ENCODE measurements at regions not wholly inside any gene's neighbourhood (a gene's known extent, or its start where the extent isn't known, plus 50 kb on each side); places are given as distances from the start of the nearest gene placed in this dataset.
"Not testable (repeated sequence)": the region's sequence is repeated elsewhere in the genome, so short reads cannot be mapped to it uniquely, and the experiment has no call there.

DNA sequence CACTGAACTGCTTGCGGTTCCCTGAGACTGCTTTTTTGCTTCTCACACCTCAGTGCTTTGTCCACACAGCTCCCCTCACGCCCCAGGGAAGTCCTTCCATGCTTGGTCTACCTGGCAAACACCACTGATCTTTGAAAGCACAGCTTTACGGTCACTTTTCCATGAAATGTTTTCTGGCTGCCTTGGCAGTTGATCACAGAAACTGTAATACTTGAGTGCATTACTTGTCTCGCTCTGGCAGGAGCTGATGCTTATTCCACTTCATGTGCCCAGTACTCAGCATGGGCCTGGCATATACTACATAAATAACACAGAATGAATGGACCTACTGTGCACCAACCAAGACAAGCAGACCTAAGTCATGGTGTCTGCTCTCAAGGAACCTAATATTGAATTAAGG, 121.1 kb downstream of the MEX3B start:
- no peaks in the 10 kb centered on the region for H3K36me3 ChIP-seq
- H3K9me3 ChIP-seq: peaks cover 0 to 7% (median 0%) of the 10 kb centered on the region in 4 donors
- H3K27me3 ChIP-seq: no peaks in the 10 kb centered on the region
- no peak for ATAC-seq
- intact Hi-C loops (cut with DNase I): no loop called here
- WGBS (ENCODE audit: insufficient coverage, low coverage, low lambda C conversion rate, missing lambda C conversion rate): 80% methylated on average over 3 of the region's 4 CpGs
- no peaks in the 10 kb centered on the region for H3K4me1 ChIP-seq
- DNase-seq: no peak
- no peak overlapping the region for H3K27ac ChIP-seq
- no peak for TF ChIP-seq POLR2A (IDR thresholded peaks at IDR 0.05)
- TF ChIP-seq, protein P1, sequence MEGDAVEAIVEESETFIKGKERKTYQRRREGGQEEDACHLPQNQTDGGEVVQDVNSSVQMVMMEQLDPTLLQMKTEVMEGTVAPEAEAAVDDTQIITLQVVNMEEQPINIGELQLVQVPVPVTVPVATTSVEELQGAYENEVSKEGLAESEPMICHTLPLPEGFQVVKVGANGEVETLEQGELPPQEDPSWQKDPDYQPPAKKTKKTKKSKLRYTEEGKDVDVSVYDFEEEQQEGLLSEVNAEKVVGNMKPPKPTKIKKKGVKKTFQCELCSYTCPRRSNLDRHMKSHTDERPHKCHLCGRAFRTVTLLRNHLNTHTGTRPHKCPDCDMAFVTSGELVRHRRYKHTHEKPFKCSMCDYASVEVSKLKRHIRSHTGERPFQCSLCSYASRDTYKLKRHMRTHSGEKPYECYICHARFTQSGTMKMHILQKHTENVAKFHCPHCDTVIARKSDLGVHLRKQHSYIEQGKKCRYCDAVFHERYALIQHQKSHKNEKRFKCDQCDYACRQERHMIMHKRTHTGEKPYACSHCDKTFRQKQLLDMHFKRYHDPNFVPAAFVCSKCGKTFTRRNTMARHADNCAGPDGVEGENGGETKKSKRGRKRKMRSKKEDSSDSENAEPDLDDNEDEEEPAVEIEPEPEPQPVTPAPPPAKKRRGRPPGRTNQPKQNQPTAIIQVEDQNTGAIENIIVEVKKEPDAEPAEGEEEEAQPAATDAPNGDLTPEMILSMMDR (IDR thresholded peaks at IDR 0.05): no peak
- H3K4me3 ChIP-seq: no peak overlapping the region

DNA sequence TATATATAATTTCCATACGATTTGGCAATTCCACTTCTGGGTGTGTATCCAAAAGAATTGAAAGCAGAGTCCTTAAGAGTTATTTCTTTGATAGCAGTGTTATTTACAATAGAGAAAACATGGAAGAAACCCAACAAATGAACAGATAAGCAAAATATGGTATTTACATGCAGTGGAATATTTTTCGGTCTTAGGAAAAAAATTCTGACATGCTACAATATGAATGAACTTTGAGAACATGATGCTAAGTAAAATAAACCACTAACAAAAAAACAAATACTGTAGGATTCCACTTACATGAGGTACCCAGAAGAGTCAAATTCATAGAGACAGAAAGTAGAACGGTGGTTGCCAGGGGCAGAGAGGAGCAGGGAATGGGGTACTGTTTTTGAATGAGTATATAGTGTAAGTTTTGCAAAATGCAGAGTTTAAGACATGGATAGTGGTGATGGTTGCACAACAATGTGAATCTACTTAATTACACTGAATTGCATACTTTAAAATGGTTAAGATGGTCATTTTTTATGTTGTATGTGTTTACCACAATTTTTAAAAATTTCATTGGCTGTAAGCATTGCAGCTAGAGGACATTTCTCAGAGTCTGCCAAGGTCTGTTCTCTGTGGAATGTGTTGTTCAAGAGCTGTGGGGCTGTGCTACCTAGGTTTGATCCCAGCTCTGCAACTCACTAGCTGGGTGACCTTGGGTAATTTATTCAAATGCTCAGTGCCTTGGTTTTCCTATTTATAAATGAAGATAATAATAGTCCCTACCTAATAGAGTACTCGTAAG, 122.1 kb downstream of the MEX3B start:
- no peak for DNase-seq
- Histone ChIP-seq H3K36me3 (no peaks in the 10 kb centered on the region), H3K9me3 (peaks cover 0 to 7% (median 0%) of the 10 kb centered on the region in 4 donors), H3K4me1 (no peaks in the 10 kb centered on the region), H3K4me3 (no peak overlapping the region), H3K27ac (no peak overlapping the region), H3K27me3 (no peaks in the 10 kb centered on the region)
- intact Hi-C loops (cut with DNase I): no loop called here
- WGBS (ENCODE audit: insufficient coverage, low coverage, low lambda C conversion rate, missing lambda C conversion rate): 54% methylated on average over 4 of the region's 4 CpGs
- no peak for ATAC-seq
- TF ChIP-seq, protein P1 (IDR thresholded peaks at IDR 0.05): no peak
- no peak for TF ChIP-seq POLR2A (IDR thresholded peaks at IDR 0.05)

DNA sequence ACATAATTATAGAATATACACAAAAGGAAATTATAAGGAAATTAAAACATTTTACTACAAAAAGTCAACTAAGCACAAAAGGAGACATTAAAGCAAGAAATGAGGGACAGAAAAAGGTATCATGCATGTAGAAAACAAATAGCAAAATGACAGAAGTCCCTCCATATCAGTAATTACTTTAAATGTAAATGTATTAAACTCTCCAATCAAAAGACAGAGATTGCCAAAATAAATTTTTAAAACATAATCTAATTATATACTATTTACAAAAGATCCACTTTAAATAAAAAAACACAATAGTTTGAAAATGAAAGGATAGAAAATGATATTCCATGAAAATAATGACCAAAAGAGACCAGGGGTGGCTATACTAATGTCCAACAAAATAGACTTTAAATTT, 123.7 kb downstream of the MEX3B start:
- Histone ChIP-seq H3K4me3 (no peak overlapping the region), H3K36me3 (no peaks in the 10 kb centered on the region), H3K27me3 (no peaks in the 10 kb centered on the region), H3K4me1 (no peaks in the 10 kb centered on the region), H3K9me3 (peaks cover 0 to 13% (median 0%) of the 10 kb centered on the region in 4 donors), H3K27ac (no peak overlapping the region)
- DNase-seq (no peak), ATAC-seq (no peak)
- TF ChIP-seq, protein P1 (IDR thresholded peaks at IDR 0.05): no peak
- no peak for TF ChIP-seq POLR2A (IDR thresholded peaks at IDR 0.05)
- intact Hi-C loops (cut with DNase I): no loop called here

DNA sequence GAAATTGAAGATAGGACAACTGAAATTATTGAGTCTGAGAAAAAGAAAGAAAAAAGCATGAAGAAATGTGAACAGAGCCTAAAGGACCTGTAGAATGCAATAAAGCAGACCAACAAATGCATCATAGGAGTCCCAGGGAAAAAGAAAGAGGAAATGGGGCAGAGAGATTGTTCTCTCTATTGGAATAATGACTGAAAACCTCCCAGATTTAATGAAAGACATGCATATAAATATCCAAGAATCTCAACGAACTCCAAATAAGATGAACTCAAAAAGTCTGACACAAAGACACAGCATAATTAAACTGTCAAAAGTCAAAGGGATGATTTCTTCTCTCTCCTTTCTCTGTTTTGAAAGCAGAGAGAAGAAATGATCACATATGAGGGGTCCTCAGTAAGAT, 124.7 kb downstream of the MEX3B start:
- ATAC-seq (no peak), DNase-seq (no peak)
- WGBS (ENCODE audit: insufficient coverage, low coverage, low lambda C conversion rate, missing lambda C conversion rate): 57% methylated on average over 1 of the region's 1 CpG
- H3K4me3 ChIP-seq: no peak overlapping the region
- H3K9me3 ChIP-seq: peaks cover 0 to 13% (median 0%) of the 10 kb centered on the region in 4 donors
- intact Hi-C loops (cut with DNase I): no loop called here
- no peak overlapping the region for H3K27ac ChIP-seq
- no peaks in the 10 kb centered on the region for H3K4me1 ChIP-seq
- H3K27me3 ChIP-seq: no peaks in the 10 kb centered on the region
- TF ChIP-seq, protein P1 (IDR thresholded peaks at IDR 0.05): no peak
- no peak for TF ChIP-seq POLR2A (IDR thresholded peaks at IDR 0.05)
- no peaks in the 10 kb centered on the region for H3K36me3 ChIP-seq

DNA sequence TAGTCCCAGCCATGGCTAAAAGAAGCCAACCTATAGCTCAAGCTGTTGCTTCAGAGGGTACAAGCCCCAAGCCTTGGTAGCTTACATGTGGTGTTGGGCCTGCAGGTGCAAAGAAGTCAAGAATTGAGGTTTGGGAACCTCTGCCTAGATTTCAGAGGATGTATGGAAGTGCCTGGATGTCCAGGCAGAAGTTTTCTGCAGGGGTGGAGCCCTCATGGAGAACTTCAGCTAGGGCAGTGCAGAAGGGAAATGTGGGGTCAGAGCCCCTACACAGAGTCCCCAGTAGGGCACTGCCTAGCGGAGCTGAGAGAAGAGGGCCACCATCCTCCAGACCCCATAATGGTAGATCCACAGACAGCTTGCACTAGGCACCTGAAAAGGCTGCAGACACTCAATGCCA, 127.1 kb downstream of the MEX3B start:
- H3K27ac ChIP-seq; intact Hi-C loops (cut with DNase I); ATAC-seq; H3K36me3 ChIP-seq; H3K27me3 ChIP-seq; DNase-seq; H3K4me3 ChIP-seq: not testable (repeated sequence)
- WGBS (ENCODE audit: insufficient coverage, low coverage, low lambda C conversion rate, missing lambda C conversion rate): no CpG with 5 or more reads among the region's 1 CpG
- H3K4me1 ChIP-seq: peaks cover 0 to 15% (median 0%) of the 10 kb centered on the region in 4 donors
- H3K9me3 ChIP-seq: peaks cover 0 to 13% (median 0%) of the 10 kb centered on the region in 4 donors

Measured in right lobe of liver (tissue), 6 donors.